ENCODE measurements at regions not wholly inside any gene's neighbourhood (a gene's known extent, or its start where the extent isn't known, plus 50 kb on each side); places are given as distances from the start of the nearest gene placed in this dataset.
A peak's percentile ranks its signal among the peaks of the same experiment; 100 is the strongest.

DNA sequence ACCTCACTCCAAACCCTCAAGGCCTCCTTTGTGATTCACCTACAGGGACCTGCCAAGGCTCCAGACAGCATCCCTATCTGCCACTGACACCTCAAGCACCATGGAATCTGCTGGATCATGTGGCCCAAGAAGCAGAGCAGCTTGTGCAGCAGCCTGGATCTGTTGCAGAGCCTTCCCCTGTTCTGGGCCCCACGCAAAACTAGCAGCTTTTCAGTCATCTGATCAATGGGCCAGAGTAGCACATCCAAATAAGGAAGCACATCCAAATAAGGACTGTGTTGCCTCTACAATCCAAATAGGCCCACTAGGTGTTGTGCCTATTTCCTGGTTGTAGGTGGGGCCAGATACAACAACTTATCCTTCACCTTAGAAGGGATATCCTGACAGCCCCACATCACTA lies 97.1 kb upstream of the GNAO1 start:
- no peak for FAIRE-seq
- no peak for DNase-seq (ENCODE audit: insufficient read length, low spot score)

DNA sequence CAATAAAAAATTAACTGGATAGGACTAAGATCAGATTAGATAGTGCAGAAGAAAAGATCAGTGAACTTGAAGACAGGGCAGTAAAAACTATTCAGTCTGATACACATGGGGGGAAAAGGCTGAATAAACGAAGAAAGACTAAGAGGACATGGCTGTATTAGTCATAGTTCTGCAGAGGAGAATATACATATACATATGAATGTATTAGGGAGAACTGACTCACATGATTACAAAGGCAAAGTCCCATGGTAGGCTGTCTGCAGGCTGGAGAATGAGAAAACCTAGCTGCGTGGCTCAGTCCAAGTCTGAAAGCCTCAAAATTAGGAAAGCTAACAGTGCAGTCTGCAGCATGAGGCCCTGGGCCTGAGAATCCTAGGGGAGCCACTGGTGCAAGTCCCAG lies 98.2 kb upstream of the GNAO1 start:
- DNase-seq (ENCODE audit: insufficient read length, low spot score) (no peak), FAIRE-seq (no peak)

DNA sequence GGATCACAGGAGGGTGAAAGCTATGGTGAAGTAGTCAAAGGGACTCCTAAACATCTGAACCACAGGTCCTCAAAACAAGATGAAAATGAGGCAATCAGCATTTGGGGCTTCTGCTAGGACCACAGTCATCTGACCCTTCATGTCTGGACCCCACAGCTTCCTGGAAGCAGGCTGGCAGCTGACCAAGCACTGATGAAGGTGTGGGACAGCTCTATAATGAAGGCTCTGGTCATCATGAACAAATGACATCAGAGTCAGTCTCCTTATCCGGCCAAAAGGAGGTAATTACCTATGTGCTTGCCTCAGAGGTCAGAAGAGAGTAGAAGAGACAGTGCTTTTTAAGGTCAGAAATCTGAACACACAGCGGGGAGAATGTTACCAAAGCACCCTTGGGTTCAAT lies 101.2 kb upstream of the GNAO1 start:
- FAIRE-seq (no peak), DNase-seq (ENCODE audit: insufficient read length, low spot score) (no peak)

DNA sequence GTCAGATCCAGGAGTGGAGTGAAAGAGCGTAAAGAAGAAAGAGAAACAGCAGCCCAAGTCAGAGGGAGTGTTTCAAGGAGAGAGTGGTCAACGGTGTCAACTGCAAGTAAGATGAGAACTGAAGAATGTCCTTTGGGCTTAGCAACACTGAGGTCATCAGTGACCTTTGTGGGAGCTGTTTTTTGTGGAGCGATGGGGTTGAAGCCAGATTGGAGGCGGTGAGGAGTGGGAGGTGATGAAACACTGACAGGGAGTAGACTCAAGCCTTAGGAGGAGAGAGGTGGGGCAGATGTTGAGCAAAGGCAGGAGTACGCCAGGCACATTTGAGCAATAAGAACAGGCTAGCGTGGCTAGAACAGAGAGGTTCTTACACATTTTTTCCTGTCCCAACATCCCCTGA lies 103.7 kb upstream of the GNAO1 start:
- no peak for FAIRE-seq
- no peak for DNase-seq (ENCODE audit: insufficient read length, low spot score)

DNA sequence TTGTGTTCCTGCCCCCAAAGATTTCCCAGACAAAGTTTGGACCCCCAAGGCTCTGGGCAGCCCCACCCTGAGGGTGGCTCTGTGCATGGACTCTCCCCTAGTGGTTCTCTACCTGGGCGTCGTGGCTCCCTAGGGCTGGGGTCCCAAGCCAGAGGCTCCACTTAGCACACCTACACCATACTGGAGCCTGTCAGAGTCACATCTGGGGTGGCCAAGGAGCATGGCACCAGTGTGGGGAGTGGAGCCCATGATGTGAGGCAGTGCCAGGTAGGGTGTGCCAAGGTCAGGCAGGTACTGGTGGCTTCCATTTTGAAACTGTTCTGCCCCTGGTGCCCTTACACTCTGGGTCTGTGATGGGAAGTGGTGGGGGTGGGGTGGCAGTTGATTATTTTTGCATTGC lies 109.9 kb upstream of the GNAO1 start:
- DNase-seq (ENCODE audit: insufficient read length, low spot score) (no peak), FAIRE-seq (no peak)

DNA sequence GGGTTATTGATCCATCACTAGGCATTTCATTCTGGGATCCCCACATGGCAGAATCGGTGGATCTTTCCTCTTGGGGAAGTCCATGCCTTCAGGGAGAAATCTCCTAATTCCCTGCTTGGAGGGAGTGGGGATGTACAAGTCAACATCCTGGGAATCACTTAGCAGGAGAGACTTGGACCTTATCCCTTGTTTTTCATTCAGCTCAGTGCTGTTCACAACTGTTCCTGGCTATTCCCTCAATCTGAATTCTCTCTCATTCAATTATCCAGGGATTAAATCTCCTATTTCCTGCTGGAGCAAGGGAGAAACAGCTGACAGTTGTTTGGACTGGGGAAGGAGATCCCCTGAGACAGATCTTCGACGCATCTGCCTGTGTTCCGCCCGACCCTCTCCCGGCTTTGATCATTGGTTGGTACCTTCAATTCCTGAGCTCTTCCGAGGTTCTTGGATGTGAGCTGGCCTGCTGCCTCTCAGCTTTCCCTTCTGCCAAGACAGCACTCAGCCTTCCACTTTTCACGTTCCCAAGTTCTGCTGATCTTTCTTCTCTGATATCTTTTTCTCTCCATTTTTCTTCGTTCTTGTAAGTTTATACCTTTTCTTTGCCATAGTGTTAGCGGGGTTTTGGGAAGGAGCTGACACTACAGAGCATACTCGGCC lies 115.4 kb upstream of the GNAO1 start:
- DNase-seq (ENCODE audit: insufficient read length, low spot score): no peak
- FAIRE-seq: no peak

DNA sequence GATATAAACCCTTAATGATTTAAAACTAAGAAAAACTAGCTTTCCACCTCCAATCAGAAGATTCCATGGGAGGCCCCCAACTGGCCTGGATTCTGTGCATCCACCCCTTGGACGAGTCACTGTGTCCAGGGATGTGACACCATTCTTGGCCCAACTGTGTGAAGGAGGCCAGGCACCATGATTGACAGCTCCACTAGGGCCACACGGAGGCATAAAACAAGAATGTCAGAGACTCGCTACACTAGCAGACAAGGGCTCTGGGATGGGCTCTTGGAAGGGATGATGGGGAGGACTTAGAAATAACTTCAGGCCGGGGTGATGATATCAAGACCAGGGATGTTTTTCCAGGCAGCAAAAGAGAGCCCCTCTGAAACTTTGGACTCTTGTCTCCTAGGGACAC lies 117.8 kb upstream of the GNAO1 start:
- DNase-seq (ENCODE audit: insufficient read length, low spot score) (no peak), FAIRE-seq (no peak)

DNA sequence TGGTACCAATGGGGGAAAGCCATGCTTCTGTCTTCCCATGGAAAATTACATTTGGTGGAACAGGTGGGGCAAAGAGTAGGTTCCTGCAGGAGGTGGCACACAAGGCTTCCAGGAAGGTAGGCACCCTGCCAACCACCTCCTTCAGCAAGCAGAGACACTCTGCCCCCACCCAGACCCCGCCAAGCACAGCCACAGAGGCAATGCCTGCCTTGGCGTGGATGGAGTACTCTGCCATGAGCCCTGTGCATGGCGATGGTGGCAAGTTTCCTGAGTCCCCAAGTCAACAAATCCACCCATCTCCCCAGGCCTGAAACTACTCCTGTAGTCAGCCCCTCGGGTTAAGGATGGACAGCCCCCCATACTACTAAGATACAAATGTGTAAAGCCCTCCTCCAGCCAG lies 119.2 kb upstream of the GNAO1 start:
- no peak for FAIRE-seq

DNA sequence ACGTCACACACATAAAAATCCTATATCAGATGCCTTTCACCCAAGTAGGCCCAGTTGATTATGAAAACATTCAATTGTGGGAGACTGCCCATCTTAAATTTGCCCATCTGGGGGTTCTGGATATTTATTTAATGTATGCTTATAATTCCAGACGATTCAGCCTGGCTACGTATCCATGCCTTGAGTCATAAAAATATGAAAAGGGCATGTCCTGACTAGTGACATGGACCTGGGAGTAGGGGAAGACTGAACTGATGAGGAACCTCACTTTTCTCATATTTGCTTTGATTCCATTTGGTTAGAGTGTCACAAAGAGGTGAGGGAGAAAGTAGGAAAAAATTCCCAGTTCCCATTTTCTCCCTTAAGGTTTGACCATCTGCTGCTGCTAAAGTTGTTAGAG lies 122.5 kb upstream of the GNAO1 start:
- DNase-seq (ENCODE audit: insufficient read length, low spot score) (no peak), FAIRE-seq (no peak)

More for the DNA sequence above, 119.2 kb upstream of the GNAO1 start:
- DNase-seq (ENCODE audit: insufficient read length, low spot score): no peak

DNA sequence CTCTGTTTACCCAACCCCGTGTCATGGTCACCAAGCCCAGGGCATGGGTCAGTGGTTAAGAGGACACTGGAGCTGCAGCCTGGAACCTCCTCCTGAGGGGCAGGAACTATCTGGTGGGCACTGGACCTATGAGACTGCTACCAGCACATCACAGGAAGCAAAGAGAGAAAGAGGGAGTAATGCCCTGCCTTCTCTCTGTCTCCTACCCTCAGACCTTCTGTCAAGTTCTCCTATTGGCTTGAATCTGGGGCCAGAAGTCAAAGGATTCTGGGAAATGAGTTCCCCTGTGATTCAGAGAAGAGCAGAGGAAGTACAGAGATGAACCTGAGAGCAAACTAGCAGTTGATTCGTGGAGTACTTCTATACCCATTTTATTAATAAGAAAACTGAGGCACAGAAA lies 123.0 kb upstream of the GNAO1 start:
- DNase-seq (ENCODE audit: insufficient read length, low spot score): no peak
- FAIRE-seq: no peak

DNA sequence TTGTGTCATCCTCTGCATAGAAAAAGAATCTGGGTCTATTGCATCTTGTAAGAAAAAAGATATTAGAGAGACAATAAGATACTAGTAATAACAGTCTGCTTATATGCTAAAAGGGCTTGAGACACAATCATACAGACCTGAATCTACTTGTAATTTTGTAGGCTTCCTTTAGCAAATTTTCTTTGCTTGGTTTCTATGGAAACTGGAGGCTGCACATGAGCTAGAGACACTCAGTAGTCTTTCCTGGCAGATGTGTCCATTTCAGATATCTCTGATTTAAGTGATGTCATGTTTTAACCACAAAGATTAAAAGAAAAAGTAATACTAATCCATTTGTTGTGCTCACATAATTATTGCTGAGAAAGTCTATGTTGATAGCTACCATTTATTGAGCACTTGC lies 123.9 kb upstream of the GNAO1 start:
- FAIRE-seq: no peak
- DNase-seq (ENCODE audit: insufficient read length, low spot score): no peak

DNA sequence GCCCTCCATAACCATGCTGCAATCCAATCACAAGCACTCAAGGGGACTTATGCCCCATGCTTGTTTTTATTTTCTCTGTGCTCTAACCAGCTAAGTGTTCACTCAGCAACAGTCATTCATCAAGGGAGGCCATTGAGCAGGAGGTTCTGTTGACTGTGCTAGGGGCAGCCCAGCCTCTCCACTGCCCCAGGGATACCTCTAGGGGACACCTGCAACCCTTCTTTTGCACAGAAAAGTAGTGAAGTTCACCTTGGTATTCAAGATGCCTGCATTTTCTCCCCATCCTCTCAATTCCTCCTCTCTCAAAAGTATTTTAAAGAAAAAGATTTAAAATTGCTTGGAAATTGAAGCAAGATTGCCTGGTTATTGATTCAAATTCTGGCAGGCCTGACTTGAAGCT lies 124.7 kb upstream of the GNAO1 start:
- DNase-seq (ENCODE audit: insufficient read length, low spot score) (no peak), FAIRE-seq (no peak)

DNA sequence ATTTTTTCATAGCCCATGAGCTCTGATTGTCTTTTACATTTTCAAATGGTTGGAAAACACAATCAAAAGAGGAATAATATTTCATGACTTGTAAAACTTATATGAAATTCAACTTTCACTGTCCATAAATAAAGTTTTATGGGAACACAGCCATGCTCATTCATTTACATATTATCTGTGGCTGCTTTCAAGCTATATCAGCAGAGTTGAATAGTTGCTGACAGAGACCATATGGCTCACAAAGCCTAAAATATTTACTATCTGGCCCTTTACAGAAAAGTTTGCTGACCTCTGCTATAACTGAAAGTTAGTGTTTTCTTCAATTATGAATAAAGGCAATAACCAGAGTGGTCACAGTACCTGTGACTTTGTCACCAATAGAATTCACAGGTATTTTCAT lies 128.2 kb upstream of the GNAO1 start:
- DNase-seq (ENCODE audit: insufficient read length, low spot score): no peak
- no peak for FAIRE-seq

DNA sequence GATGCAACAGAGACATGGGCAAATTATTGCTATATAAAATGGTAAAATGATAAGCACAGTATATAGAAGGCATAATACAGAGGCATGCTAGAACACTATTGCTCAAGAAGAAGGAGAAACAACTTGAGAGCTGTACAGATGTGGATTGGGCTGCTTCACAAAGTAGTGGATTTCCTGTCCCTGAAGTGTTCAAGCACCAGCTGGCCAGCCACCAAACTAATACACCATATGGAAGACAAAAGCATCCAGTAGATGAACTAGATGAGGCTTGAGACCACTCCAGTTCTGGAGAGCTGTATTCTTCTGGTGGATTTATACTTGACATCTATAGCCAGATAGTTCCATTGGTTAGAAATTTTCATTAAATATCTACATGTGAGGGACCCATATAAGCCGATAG lies 134.1 kb upstream of the GNAO1 start:
- no peak for FAIRE-seq

DNA sequence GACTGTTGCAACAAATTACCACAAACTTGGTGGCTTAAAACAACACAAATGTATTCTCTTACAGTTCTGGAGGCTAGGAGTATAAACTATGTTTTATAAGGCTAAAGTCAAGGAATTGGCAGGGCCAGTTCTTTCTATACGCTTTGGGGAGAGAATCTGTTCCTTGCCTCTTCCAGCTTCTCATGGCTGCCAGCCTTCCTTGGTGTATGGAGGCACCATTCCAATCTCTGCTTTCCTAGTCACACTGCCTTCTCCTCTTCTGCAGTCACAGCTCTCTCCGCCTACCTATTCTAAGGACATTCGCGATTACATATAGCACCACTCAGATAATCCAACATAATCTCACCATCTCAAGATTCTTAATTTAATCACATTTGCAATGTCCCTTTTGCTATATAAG lies 140.4 kb upstream of the GNAO1 start:
- DNase-seq (ENCODE audit: insufficient read length, low spot score): no peak
- FAIRE-seq: no peak

More for the DNA sequence above, 134.1 kb upstream of the GNAO1 start:
- DNase-seq (ENCODE audit: insufficient read length, low spot score): no peak

DNA sequence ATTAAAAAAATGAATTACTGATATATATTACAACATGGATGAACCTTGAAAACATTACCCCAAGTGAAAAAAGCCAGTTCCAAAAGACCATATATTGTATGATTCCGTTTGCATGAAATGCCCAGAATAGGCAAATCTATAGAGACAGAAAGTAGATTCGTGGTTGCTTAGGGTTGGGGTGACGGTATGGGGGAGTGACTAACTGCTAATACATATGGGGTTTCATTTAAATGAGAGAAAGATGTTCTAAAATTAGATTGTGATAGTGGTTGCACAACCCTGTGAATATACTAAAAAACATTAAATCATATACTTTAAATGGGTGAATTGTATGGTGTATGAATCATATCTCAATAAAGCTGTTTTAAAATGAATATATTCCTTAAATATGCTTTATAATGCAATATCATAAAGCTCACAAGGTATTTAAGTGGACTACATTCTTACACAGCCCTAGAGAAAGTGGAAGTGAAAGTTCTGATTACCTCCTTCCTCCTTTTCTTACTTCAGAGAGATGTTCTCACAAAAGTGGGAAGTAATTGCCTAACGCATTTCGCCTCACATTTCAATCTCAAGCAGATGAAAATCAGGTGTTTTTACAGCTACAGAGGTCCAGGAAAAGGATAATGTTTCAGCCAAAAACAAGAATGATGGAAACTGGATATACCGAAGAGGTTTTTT lies 142.7 kb upstream of the GNAO1 start:
- FAIRE-seq (peak; percentile 76), DNase-seq (ENCODE audit: insufficient read length, low spot score) (peak; percentile 14)

DNA sequence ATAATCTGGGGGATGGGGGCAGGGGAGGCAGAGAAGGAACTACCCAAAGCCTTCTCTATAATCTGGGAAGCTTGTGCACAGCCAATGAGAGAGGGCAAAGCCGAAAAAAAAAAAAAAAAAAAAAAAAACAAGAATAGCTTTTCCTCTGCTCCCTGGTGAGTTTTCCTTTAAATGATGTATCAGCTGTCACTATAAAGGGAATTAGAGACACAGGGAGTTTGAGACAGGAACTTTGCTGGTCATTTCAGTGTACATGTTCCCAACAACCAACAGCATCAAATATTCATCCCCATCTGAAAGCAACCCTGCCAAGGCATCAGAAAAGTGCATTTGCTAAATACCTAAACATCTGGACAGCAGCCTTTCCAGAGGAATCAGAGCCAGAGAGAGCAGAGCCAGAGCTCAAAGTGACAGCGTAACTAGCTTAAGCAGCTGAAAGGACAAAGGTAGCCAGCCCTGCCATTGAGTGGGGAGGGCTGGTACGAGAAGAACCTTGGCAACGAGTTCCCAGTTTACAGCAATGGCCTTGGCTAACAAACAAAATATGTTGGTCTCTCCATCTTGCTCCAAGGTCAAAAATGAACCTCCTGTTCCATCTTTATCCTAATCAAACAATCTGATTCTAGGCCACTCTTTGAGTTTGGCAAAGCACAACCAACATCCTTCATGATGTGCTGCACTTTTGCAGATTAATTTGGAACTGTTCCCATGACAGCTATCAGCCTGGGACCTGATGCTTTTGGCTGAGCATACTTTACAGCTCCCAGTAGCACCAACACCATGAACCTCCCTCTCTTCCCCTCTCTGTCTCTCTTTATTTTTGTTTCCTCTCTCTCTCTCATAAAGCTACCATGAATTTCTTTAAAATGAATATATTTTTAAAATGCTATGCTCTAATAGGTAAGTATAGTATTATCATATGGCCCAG lies 143.7 kb upstream of the GNAO1 start:
- no peak for DNase-seq (ENCODE audit: insufficient read length, low spot score)
- FAIRE-seq: no peak

DNA sequence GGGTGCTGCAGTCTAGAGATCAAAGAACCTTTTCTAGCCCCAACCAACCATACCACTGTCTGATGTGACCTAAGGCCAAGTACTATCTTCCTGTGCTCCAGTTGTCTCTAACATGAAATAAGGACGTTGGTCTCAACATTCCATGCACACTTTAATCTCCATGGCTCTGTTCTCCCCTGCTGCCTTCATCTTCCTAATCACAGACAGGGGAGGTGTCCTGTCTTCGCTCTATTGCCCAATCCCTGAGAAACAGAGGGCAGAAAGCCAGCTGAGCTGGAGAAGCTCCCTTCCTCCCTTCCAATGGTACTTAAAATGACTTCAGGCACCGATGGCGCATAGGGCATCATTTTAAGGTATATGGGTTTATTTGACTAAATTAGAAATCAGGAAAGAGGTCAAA lies 148.9 kb upstream of the GNAO1 start:
- no peak for FAIRE-seq
- DNase-seq (ENCODE audit: insufficient read length, low spot score): no peak

DNA sequence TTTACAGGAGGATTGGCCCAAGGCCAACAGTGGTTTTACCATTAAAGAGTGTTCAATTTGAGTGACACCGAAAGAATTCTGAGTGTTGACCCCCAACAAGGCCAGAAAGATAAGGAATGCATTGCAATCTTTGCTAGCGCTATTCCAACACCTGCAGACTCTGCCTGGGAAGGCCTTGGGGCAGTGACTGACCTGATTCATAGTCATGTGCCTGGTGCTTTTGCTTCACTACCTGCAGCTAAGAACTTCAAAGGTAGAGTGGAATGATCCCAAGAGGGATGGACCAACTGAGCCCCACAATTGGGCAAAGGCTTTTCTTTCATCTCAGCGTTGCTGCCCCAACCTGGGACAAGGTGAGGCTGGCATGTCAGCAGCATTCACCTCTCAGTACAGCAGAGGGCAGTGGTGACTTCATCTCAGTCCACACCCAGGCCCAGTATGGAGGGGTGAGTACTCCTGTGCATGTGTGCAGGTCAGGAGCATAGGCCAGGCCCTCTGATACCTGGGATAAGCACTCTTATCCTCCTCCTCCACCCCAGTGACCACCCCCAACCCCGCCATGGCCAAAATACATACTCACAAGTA lies 149.6 kb upstream of the GNAO1 start:
- no peak for DNase-seq (ENCODE audit: insufficient read length, low spot score)
- FAIRE-seq: no peak

DNA sequence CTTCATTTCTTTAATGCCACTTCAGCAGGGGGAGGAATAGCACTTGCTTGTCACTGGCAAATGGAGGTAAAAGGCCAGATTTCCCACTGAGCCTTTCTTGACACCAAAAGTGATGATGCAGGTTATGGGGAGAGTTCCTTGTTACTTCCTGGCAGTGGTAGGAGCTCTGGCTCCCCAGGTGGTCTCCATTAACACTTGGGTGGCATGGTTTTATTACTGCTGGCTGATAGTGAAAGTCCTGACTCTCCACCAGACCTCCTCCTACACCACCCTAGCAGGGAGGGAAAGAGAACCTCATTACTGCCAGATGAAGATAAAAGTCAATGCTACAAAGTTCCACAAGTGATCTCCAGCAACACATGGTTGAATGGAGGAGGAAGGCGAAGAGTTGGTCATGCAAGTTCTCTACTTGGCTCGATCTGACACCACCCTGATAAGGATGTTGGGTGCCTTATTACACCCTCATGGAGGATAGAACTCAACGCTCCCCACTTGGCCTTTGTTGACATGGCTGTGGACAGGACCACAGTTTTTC lies 152.7 kb upstream of the GNAO1 start:
- DNase-seq (ENCODE audit: insufficient read length, low spot score) (no peak), FAIRE-seq (no peak)

DNA sequence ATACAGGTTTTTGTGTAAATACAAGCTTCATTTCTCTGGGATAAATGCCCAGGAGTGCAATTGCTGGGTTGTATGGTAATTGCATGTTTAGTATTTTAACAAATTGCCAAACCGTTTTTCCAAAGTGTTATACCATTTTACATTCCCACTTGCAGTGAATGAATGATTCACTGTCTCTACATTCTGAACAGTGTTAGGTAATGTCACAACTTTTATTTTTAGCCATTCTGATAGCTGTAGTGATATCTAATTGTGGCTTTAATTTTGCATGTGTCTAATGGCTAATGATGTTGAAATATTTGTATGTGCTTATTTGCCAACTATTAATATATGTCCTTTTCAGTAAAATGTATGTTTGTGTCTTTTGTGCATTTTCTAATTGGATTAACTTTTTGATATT lies 156.9 kb upstream of the CES5A start:
- FAIRE-seq: no peak
- no peak for DNase-seq (ENCODE audit: insufficient read length, low spot score)
